ENCODE measurements at regions not wholly inside any gene's neighbourhood (a gene's known extent, or its start where the extent isn't known, plus 50 kb on each side); places are given as distances from the start of the nearest gene placed in this dataset.

- no peak for DNase-seq (ENCODE audit: low spot score)
Measured at GRCh38 chr11:103624708-103625623, 411.5 kb upstream of the DDI1 start.

- DNase-seq (ENCODE audit: low spot score): no peak
Measured at GRCh38 chr11:103625624-103625965, 410.8 kb upstream of the DDI1 start.

DNA sequence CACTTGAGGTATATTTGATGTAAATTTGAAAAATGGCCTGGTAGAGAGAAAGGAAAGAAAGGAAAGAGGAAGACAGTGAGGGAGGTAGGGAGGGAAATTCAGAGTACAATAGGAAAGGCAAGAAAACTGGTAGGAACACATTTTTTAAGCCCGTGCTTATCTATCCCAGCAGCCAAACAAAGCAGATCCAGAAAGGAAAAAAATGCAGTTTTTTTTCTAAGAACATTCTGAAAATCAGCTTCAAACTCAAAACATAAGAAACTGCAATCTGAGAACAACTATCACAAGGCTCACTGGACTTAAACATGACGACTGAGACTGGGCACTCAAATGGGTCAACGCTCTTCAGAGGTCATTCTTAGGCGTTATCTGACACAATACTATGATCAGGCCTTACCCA lies 408.3 kb upstream of the DDI1 start:
- DNase-seq (ENCODE audit: low spot score): no peak

DNA sequence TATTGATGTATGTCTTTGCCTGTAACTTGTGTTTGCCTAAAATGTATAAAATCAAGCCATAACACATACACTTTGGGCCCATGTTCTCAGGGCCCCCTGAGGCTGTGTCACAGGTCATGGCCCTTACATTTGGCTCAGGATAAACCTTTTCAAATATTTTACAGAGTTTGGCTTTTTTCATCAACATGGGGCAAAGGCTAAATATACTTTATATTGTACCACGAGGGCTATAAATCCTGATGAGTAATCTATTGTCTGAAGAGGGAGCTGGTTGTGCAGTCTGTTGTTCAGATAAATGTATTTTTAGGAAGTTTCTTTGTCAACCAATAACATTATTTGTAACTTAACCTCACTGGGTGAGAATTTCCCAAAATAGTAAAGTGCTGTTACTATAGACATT lies 404.6 kb upstream of the DDI1 start:
- no peak for DNase-seq (ENCODE audit: low spot score)

- no peak for DNase-seq (ENCODE audit: low spot score)
Measured at GRCh38 chr11:103633068-103633788, 403.2 kb upstream of the DDI1 start.

DNA sequence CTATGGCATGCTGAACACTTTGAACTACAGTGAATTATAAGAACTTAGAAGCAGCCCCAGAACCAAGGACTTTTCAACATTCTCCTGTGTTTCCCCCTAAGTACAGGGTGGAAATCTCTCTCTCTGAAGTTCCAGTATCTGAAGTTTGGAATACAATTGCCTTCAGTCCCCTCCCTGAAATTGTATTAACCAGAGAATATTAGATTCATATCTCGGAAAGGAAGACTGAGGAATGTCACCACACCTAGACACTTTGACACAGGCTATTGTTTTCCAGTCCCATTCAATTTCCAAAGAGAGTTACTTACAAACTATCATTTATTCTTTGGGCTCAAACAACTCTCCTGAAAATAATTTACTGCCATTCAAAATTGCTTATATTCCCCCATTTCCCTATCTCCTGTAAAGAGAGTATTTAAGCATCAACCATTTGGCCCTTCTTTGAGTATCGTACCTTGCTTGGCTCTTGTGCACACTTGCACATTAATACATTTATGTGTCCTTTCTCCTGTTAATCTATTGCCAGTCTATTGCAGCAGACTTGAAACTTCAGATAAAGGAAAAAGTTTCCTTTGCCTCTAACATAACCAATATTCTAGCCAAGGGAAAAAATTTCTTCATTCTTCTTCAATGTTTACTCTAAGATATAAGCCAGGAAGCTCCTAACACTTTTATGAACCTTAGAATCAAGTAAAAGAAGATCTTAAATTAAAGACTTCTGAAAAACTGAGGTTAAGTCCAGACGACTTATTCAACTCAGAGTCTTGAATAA lies 402.4 kb upstream of the DDI1 start:
- no peak for DNase-seq (ENCODE audit: low spot score)

GRCh38 chr11:103636232-103636631 lies 400.2 kb upstream of the DDI1 start:
- no peak for DNase-seq (ENCODE audit: low spot score)

DNA sequence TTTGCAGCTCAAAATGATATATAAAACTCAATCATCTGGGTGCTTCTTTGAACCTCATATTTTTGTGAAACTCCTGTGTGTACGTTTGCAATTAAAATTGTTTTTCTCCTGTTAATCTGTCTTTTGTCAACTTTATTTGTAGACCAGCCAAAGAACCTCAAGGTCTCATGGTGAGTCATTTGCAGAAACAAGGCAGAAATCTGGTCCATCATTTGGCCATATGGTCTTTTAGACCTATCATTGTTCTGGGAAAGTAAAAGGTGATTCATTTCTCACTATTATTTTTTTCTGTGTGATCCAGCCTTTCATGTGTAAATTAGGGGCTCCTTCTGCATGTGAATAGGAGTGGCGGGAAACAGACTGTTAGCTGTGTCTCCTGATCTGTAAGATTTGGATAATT lies 399.1 kb upstream of the DDI1 start:
- DNase-seq (ENCODE audit: low spot score): no peak

DNA sequence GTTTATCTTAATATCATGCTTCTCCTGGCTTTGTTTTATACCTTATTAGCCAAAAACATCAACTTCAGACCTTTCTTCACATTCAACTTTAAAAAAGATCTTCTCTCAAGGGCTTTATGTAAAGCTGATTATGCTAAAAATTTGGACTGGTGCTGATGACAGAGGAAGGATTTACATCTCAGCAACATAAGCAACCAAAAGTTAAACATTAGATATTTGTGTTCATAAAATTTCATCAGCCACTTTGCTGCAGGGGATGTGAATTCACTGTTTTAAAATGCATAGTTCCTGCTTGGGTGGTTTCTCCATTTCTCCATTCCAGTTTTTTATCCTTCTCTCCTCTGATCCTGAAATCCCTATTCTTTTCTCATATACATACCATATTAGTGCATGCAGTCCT lies 398.6 kb upstream of the DDI1 start:
- DNase-seq (ENCODE audit: low spot score): no peak

- DNase-seq (ENCODE audit: low spot score): no peak
Measured at GRCh38 chr11:103644676-103645075, 391.8 kb upstream of the DDI1 start.

GRCh38 chr11:103648054-103648453 lies 388.4 kb upstream of the DDI1 start:
- DNase-seq (ENCODE audit: low spot score): no peak

DNA sequence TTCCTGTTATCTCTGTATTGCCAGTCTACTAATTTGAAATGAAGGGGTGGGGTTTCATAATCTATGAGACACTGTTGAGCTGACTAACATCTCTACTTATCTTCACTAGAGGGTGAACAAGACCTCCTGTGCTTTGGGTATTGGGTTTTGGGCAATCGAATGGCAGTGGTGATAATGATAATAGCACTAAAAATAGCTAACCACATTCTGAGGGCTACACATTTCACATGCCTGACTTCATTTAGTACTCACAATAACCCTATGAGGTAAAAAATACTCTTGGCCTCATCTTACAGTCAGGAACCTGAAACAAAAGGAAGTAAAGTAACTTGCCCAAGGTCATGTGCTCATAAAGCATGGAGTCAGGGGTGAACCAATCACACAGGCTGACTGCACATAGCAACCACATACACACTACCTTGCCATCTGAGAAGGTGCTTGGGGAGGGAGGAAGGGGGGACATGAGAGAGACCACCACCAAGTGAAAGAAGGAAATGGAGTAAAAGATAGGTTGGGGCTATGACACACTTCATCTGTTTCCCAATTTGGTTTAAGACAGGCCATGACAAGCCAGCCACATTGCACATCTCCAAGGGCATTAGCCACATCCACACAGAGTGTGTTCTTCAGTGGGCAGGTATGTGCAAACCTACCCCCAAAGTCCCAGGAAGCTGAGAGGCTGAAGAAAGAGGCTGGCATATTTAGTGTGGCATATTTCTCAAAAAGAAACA lies 387.6 kb upstream of the DDI1 start:
- no peak for DNase-seq (ENCODE audit: low spot score)

GRCh38 chr11:103649401-103649895 lies 387.0 kb upstream of the DDI1 start:
- DNase-seq (ENCODE audit: low spot score): no peak

DNA sequence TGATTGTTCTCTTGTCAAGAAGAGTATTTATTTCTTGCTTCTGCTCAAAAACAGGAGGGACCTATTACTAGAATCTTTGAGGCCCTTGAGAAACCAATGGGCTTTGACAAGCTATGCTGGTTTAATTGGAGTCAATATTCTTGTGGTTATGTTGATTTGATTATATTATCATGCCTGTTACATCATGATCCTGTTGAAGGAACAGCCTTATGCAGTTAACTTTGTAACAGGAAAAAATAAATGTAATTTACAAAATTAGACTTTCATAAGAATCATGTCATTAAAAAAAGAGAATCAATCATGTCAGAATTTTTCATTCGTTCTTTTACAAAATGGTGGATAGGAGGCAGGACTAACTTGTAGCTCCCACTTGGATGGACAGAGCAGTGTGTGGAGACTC lies 386.1 kb upstream of the DDI1 start:
- no peak for DNase-seq (ENCODE audit: low spot score)

- DNase-seq (ENCODE audit: low spot score): no peak
Measured at GRCh38 chr11:103651341-103651998, 385.0 kb upstream of the DDI1 start.

GRCh38 chr11:103652013-103652412 lies 384.4 kb upstream of the DDI1 start:
- DNase-seq (ENCODE audit: low spot score): no peak

DNA sequence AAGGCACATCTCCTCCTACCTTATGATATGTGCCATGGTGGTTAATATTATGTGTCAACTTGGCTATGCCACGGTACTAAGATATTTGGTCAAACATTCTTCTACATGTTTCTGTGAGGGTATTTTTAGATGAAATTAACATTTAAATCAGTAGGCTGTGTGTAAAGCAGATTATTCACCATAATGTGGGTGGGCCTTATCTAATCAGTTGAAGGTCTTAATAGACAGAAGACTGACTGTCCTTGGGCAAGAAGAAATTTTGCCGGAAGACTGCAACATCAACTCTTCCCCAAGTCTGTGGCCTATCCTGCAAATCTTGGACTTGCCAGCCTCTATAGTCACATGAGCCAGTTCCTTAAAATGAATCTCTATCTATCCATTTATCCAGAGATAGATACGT lies 380.1 kb upstream of the DDI1 start:
- no peak for DNase-seq (ENCODE audit: low spot score)

DNA sequence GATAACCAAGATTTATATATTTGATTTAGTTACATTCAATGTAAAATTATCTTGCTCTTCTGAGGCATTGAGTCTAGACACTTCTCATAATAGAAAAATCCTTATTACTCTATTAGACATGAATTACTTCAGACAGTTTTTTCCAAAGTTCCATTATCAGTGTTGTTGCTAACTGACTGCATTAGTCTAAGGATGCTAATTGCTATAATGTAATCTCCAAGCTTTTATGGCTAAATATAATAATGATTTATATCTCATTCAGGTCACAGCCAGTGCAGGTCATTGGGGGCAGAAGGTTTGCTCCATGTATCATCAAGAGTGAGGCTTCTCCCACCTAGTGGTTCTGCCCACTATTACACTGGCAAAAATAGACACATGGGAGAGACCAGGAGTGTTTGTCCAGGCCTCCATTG lies 377.2 kb upstream of the DDI1 start:
- peak; percentile 3 for DNase-seq (ENCODE audit: low spot score)

GRCh38 chr11:103659743-103660142 lies 376.7 kb upstream of the DDI1 start:
- DNase-seq (ENCODE audit: low spot score): no peak

DNA sequence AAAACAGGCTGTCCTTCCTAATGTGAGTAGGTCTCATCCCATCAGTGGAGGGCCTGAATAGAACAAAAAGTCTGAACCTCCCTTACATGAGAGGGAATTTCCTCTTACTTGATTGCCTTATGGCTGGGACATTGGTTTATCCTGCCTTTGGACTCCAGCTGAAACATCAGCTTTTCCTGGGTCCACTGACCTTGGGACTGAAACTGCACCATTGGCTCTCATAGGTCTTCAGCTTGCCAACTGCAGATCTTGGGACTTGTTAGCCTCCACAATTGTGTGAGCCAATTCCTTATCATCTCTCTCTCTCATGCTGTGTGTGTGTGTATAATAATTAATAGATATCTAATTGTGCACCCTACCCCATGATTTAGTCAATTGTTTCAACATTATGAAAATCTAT lies 375.3 kb upstream of the DDI1 start:
- DNase-seq (ENCODE audit: low spot score): no peak

GRCh38 chr11:103661991-103662390 lies 374.4 kb upstream of the DDI1 start:
- no peak for DNase-seq (ENCODE audit: low spot score)

All from HuH-7 (cell line).